IMR-90 (cell line): ENCODE measurements at regions not wholly inside any gene's neighbourhood (a gene's known extent, or its start where the extent isn't known, plus 50 kb on each side); places are given as distances from the start of the nearest gene placed in this dataset.

ENCODE experiments used
- ATAC-seq: fragments of 200-7000 bp; cut with Tn5 transposase; 2 replicates; pipeline ENCODE4 v1.9.1; 2020; ENCODE audit warnings: low read depth, mild to moderate bottlenecking, moderate library complexity
- BruUV-seq: library from RNA; stranded (reverse); fragments of 400-500 nt; replicated peaks from 2 replicates; lab custom pipeline; 2021; lab: Mats Ljungman, UMichigan
- CTCF ChIA-PET: fragments of 300-600 bp; formaldehyde crosslinking; extraction: SDS; loops from one replicate; lab custom pipeline; 2021; ENCODE audit warnings: antibody characterized with exemption; lab: Yijun Ruan, JAX
- POLR2A ChIA-PET: fragments of 300-600 bp; sonication (Branson Sonifier 250); formaldehyde crosslinking; loops from one replicate; lab custom pipeline; 2022; ENCODE audit warnings: antibody characterized with exemption; ENCODE audit not compliant: unreplicated experiment; lab: Charles Lee
- DNase-seq: peaks from one replicate; pipeline ENCODE4 v3.0.0; 2013
- H2AFZ ChIP-seq: replicated peaks from 2 replicates; pipeline ENCODE3; 2013; ENCODE audit warnings: low read length, mild to moderate bottlenecking; ENCODE audit not compliant: poor library complexity
- H2AK5ac ChIP-seq: 2 replicates; pipeline ENCODE4 v1.6.1; 2013; ENCODE audit warnings: low read depth, low read length, inconsistent platforms
- H2AK9ac ChIP-seq: replicated peaks from 2 replicates; pipeline ENCODE3; 2013; ENCODE audit warnings: mild to moderate bottlenecking, low read depth, low read length, moderate library complexity; ENCODE audit not compliant: poor library complexity
- H2BK120ac ChIP-seq: 2 replicates; pipeline ENCODE4 v1.6.1; 2013; ENCODE audit warnings: low read depth, low read length, inconsistent platforms
- H2BK15ac ChIP-seq: 3 replicates; pipeline ENCODE4 v1.6.1; 2013; ENCODE audit warnings: low read depth, low read length, inconsistent platforms
- H2BK20ac ChIP-seq: 2 replicates; pipeline ENCODE4 v1.6.1; 2013; ENCODE audit warnings: low read depth, mild to moderate bottlenecking, inconsistent platforms, low read length, moderate library complexity
- H2BK5ac ChIP-seq: 2 replicates; pipeline ENCODE4 v1.6.1; 2013; ENCODE audit warnings: mild to moderate bottlenecking, low read depth, low read length, inconsistent platforms; ENCODE audit not compliant: poor library complexity, severe bottlenecking
- H3K14ac ChIP-seq: replicated peaks from 2 replicates; pipeline ENCODE4 v1.6.1; 2013; ENCODE audit warnings: low read depth, low read length, inconsistent platforms
- H3K18ac ChIP-seq: 2 replicates; pipeline ENCODE4 v1.6.1; 2013; ENCODE audit warnings: low read depth, low read length, control low read depth
- H3K23ac ChIP-seq: 2 replicates; pipeline ENCODE4 v1.6.1; 2013; ENCODE audit warnings: low read depth, low read length, inconsistent platforms
- H3K27ac ChIP-seq: 2 replicates; pipeline ENCODE4 v1.5.1; 2013; ENCODE audit warnings: mild to moderate bottlenecking, control low read depth, low read length; ENCODE audit not compliant: insufficient read depth
- H3K27me3 ChIP-seq: 2 replicates; pipeline ENCODE4 v1.6.1; 2013; ENCODE audit warnings: low read length; ENCODE audit not compliant: control insufficient read depth, insufficient read depth
- H3K36me3 ChIP-seq: 2 replicates; pipeline ENCODE4 v1.6.1; 2013; ENCODE audit warnings: low read length, mixed read lengths; ENCODE audit not compliant: control insufficient read depth, insufficient read depth
- H3K4ac ChIP-seq: 2 replicates; pipeline ENCODE4 v1.6.1; 2013; ENCODE audit warnings: low read depth, low read length, inconsistent platforms
- H3K4me1 ChIP-seq: 2 replicates; pipeline ENCODE4 v1.6.1; 2013; ENCODE audit warnings: low read length, mixed read lengths; ENCODE audit not compliant: control insufficient read depth, insufficient read depth
- H3K4me2 ChIP-seq: 2 replicates; pipeline ENCODE4 v1.6.1; 2013; ENCODE audit warnings: low read depth, mild to moderate bottlenecking, control low read depth, low read length, moderate library complexity
- H3K4me3 ChIP-seq: 2 replicates; pipeline ENCODE4 v1.5.1; 2013; ENCODE audit warnings: low read depth, mild to moderate bottlenecking, control low read depth, low read length, moderate library complexity; ENCODE audit not compliant: insufficient read depth
- H3K56ac ChIP-seq: 2 replicates; pipeline ENCODE4 v1.6.1; 2013; ENCODE audit warnings: low read length, inconsistent platforms; ENCODE audit not compliant: insufficient read depth; ENCODE audit errors: extremely low read depth
- H3K79me1 ChIP-seq, 2 experiments: 2 replicates each; pipeline ENCODE4 v1.6.1; 2013; ENCODE audit warnings: low read length in 2 of 2, inconsistent platforms in 1 of 2, low read depth in 1 of 2
- H3K9ac ChIP-seq: 2 replicates; pipeline ENCODE4 v1.6.1; 2013; ENCODE audit warnings: low read depth, low read length, control low read depth
- H3K9me1 ChIP-seq: 2 replicates; pipeline ENCODE4 v1.6.1; 2013; ENCODE audit warnings: low read length, inconsistent platforms; ENCODE audit not compliant: insufficient read depth
- H3K9me3 ChIP-seq: 2 replicates; pipeline ENCODE4 v1.6.1; 2013; ENCODE audit warnings: low read length; ENCODE audit not compliant: control insufficient read depth, insufficient read depth
- H4K20me1 ChIP-seq: 2 replicates; pipeline ENCODE4 v1.6.1; 2013; ENCODE audit warnings: low read length, inconsistent platforms; ENCODE audit not compliant: insufficient read depth
- H4K5ac ChIP-seq: 2 replicates; pipeline ENCODE4 v1.6.1; 2013; ENCODE audit warnings: mild to moderate bottlenecking, low read depth, low read length, control low read depth
- H4K8ac ChIP-seq, 2 experiments: 2 replicates each; pipeline ENCODE4 v1.6.1; 2013; ENCODE audit warnings: low read depth in 2 of 2, low read length in 2 of 2, control low read depth in 1 of 2, inconsistent platforms in 1 of 2
- H4K91ac ChIP-seq: 2 replicates; pipeline ENCODE4 v1.6.1; 2013; ENCODE audit warnings: low read depth, low read length, inconsistent platforms; ENCODE audit not compliant: insufficient read depth
- BHLHE40 ChIP-seq: fragments of 150-350 bp; IDR thresholded peaks from 2 replicates; pipeline ENCODE4 v1.6.1; 2016; ENCODE audit warnings: mild to moderate bottlenecking, low read depth, low read length
- CEBPB ChIP-seq: IDR thresholded peaks from 2 replicates; pipeline ENCODE4 v1.6.1; 2012; ENCODE audit warnings: low read depth, low read length, improper control_type of control experiment
- CHD1 ChIP-seq: IDR thresholded peaks from 2 replicates; pipeline ENCODE4 v1.6.1; 2012; ENCODE audit warnings: low read depth, low read length, improper control_type of control experiment
- FOS ChIP-seq: fragments of 150-350 bp; IDR thresholded peaks from 2 replicates; pipeline ENCODE4 v1.6.1; 2016; ENCODE audit warnings: low read depth, low read length
- MAZ ChIP-seq: IDR thresholded peaks from 2 replicates; pipeline ENCODE4 v1.6.1; 2012; ENCODE audit warnings: low read depth, mild to moderate bottlenecking, low read length, improper control_type of control experiment, moderate library complexity, borderline replicate concordance
- MXI1 ChIP-seq: IDR thresholded peaks from 2 replicates; pipeline ENCODE4 v1.6.1; 2012; ENCODE audit warnings: low read depth, mild to moderate bottlenecking, low read length, moderate library complexity, borderline replicate concordance
- NFE2L2 ChIP-seq: fragments of 150-350 bp; IDR thresholded peaks from 2 replicates; pipeline ENCODE4 v1.6.1; 2016; ENCODE audit warnings: low read depth, mild to moderate bottlenecking, low read length
- RAD21 ChIP-seq: IDR thresholded peaks from 2 replicates; pipeline ENCODE4 v1.6.1; 2012; ENCODE audit warnings: low read length, improper control_type of control experiment
- RCOR1 ChIP-seq: IDR thresholded peaks from 2 replicates; pipeline ENCODE4 v1.6.1; 2012; ENCODE audit warnings: mild to moderate bottlenecking, low read length, improper control_type of control experiment; ENCODE audit not compliant: insufficient replicate concordance
- RFX5 ChIP-seq: IDR thresholded peaks from 2 replicates; pipeline ENCODE4 v1.8.0; 2012; ENCODE audit warnings: low read depth, mild to moderate bottlenecking, low read length, moderate library complexity
- SMC3 ChIP-seq: fragments of 150-350 bp; IDR thresholded peaks from 2 replicates; pipeline ENCODE4 v1.6.1; 2016; ENCODE audit warnings: low read depth, mild to moderate bottlenecking, antibody characterized with exemption, low read length, moderate library complexity
- WGBS, 2 experiments: methylation state at CpG; one replicate each; pipeline versions ENCODE4 v1.1.5 to v1.1.7; 2013; ENCODE audit warnings: missing lambda C conversion rate in 2 of 2; ENCODE audit not compliant: insufficient read length in 1 of 2; ENCODE audit errors: extremely low coverage in 2 of 2; 5-methylcytosine and 5-hydroxymethylcytosine counted together
- dilution Hi-C: fragments of 300-500 bp; cut with HindIII; formaldehyde crosslinking; loops from one replicate; pipeline ENCODE4 v1.14.3; 2018; ENCODE audit warnings: low sequenced_read_pairs; ENCODE audit not compliant: unreplicated experiment
- in situ Hi-C: fragments of 300-500 bp; cut with MboI; formaldehyde crosslinking; loops from 3 replicates; pipeline ENCODE4 v1.14.3; 2019; ENCODE audit warnings: low sequenced_read_pairs, inconsistent platforms, mixed read lengths
- intact Hi-C: fragments of 100-400 bp; cut with micrococcal nuclease; formaldehyde crosslinking; loops from 2 replicates; pipeline ENCODE4 v1.10.0; 2022
- TF ChIP-seq, protein P1 (sequence below): fragments of 150-350 bp; IDR thresholded peaks from 2 replicates; pipeline ENCODE4 v1.6.1; 2017; ENCODE audit warnings: mild to moderate bottlenecking, antibody characterized with exemption, low read length, low read depth

- no peak overlapping the region for H3K27ac ChIP-seq
- H3K4me3 ChIP-seq, result no peak overlapping the region
- no peak overlapping the region for H3K4ac ChIP-seq
- no peaks in the 10 kb centered on the region for H3K79me1 ChIP-seq
- in situ Hi-C loops (no loop called here), dilution Hi-C loops (no loop called here), intact Hi-C loops (no loop called here)
- no peak overlapping the region for H3K23ac ChIP-seq
- H3K36me3 ChIP-seq, result no peaks in the 10 kb centered on the region
- POLR2A ChIA-PET, result no interaction called here
- H2BK20ac ChIP-seq, result no peak overlapping the region
- no peak for DNase-seq
- H3K18ac ChIP-seq, result no peak overlapping the region
- H4K5ac ChIP-seq, result no peak overlapping the region
- no peak overlapping the region for H4K8ac ChIP-seq
- no peak overlapping the region for H3K9ac ChIP-seq
- H2AK5ac ChIP-seq, result no peak overlapping the region
- no peak overlapping the region for H3K56ac ChIP-seq
- WGBS, 2 experiments, result no CpG with 5 or more reads among the region's 1 CpG
- H2AK9ac ChIP-seq, result no peak overlapping the region
- no peaks in the 10 kb centered on the region for H3K4me1 ChIP-seq
- no peak overlapping the region for H2BK15ac ChIP-seq
- no peak overlapping the region for H2BK120ac ChIP-seq
- H3K4me2 ChIP-seq, result no peak overlapping the region
- no peak overlapping the region for H2AFZ ChIP-seq
- no peak overlapping the region for H3K14ac ChIP-seq
- ATAC-seq, result no peak
- H3K9me3 ChIP-seq, result no peaks in the 10 kb centered on the region
- no peak overlapping the region for H2BK5ac ChIP-seq
- CTCF ChIA-PET, result interaction anchor here (0.8 to 1.2 kb wide), 2 partner anchors 14 to 257 kb away, joined by 4 read pairs; no protein-coding TSS in a partner anchor
- no peaks in the 10 kb centered on the region for H3K9me1 ChIP-seq
- no peaks in the 10 kb centered on the region for H4K20me1 ChIP-seq
- no TSS peak for BruUV-seq
- H3K27me3 ChIP-seq, result no peaks in the 10 kb centered on the region; the same call in 1 of the 2 replicates
- TF ChIP-seq RFX5, result no peak
- no peak for TF ChIP-seq CHD1
- no peak for TF ChIP-seq RAD21
- TF ChIP-seq CEBPB, result no peak
- TF ChIP-seq MAZ, result no peak
- TF ChIP-seq, protein P1, sequence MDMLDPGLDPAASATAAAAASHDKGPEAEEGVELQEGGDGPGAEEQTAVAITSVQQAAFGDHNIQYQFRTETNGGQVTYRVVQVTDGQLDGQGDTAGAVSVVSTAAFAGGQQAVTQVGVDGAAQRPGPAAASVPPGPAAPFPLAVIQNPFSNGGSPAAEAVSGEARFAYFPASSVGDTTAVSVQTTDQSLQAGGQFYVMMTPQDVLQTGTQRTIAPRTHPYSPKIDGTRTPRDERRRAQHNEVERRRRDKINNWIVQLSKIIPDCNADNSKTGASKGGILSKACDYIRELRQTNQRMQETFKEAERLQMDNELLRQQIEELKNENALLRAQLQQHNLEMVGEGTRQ, result no peak
- TF ChIP-seq SMC3, result no peak
- no peak for TF ChIP-seq MXI1
- no peak for TF ChIP-seq FOS
- no peak for TF ChIP-seq BHLHE40
- no peak for TF ChIP-seq NFE2L2
- no peak for TF ChIP-seq RCOR1
- H4K91ac ChIP-seq, result no peak overlapping the region
These were observed 147.6 kb upstream of the PIEZO2 start for GRCh38 chr18:11296946-11297345.
